ENCODE measurements at regions not wholly inside any gene's neighbourhood (a gene's known extent, or its start where the extent isn't known, plus 50 kb on each side); places are given as distances from the start of the nearest gene placed in this dataset.
A peak's percentile ranks its signal among the peaks of the same experiment; 100 is the strongest.

DNA sequence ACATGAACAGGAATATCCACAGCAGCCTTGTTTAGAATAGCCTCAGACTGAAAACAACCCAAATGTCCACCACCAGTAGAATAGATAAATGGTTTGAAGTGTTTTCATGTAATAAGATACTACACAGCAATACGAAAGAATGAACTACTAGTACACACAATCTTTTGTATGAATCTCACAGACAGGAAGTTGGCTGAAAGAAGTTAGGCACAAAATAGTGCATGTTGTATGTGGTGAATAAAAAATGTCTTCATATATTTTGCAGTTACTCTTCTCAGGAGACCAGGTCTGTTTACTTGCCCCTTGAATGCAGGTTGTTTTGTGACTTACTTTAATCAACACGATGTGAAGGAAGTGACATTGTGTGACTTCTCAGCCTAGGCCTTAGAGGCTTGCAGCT lies 75.9 kb upstream of the LEF1 start:
- TF ChIP-seq, protein P1, sequence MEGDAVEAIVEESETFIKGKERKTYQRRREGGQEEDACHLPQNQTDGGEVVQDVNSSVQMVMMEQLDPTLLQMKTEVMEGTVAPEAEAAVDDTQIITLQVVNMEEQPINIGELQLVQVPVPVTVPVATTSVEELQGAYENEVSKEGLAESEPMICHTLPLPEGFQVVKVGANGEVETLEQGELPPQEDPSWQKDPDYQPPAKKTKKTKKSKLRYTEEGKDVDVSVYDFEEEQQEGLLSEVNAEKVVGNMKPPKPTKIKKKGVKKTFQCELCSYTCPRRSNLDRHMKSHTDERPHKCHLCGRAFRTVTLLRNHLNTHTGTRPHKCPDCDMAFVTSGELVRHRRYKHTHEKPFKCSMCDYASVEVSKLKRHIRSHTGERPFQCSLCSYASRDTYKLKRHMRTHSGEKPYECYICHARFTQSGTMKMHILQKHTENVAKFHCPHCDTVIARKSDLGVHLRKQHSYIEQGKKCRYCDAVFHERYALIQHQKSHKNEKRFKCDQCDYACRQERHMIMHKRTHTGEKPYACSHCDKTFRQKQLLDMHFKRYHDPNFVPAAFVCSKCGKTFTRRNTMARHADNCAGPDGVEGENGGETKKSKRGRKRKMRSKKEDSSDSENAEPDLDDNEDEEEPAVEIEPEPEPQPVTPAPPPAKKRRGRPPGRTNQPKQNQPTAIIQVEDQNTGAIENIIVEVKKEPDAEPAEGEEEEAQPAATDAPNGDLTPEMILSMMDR (conservative IDR thresholded peaks at IDR 0.05; ENCODE audit: low read depth, low read length): no peak
- no peak overlapping the region for H3K4me3 ChIP-seq (ENCODE audit: low read length)
- DNase-seq (ENCODE audit: low read depth): no peak

DNA sequence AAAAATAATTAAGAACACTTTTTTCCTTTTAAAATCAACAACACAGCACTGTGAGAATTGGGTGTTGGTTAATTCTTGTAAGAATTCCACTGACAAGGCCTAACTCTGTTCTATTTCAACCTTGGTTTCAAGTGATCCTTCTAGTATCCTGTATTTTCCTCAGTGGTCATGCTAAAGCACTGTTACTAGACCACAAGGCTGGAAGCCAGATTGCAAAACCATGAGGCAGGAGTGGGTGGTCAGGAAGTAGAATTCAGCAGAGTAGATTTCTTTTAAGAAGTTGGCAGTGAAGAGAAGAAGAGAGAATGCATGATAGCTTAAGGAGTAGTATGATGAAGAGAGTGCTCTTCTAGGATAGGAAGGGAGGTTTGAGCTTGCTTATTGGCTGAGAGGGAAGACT lies 71.6 kb upstream of the LEF1 start:
- TF ChIP-seq, protein P1 (conservative IDR thresholded peaks at IDR 0.05; ENCODE audit: low read depth, low read length): no peak
- DNase-seq (ENCODE audit: low read depth): no peak
- H3K4me3 ChIP-seq (ENCODE audit: low read length): no peak overlapping the region

DNA sequence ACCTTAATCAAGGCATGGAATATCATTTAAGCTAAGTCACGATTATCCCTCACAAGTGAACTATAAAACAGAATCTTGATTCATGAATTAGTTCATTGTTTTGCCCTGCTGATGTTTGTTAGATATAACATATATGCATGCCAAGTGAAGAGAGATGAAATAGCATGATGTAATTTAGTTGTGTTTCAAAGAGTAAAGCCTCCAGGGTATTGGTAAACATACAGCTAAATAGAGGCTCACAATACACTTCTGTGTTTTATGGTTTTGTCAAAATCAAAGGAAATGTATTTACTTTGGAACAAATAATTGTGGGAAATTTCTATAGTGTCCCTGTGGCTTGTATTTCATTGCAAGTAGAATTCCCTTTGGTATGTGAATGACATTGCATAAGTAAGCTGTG lies 69.0 kb upstream of the LEF1 start:
- DNase-seq (ENCODE audit: low read depth): no peak
- TF ChIP-seq, protein P1 (conservative IDR thresholded peaks at IDR 0.05; ENCODE audit: low read depth, low read length): no peak
- no peak overlapping the region for H3K4me3 ChIP-seq (ENCODE audit: low read length)

DNA sequence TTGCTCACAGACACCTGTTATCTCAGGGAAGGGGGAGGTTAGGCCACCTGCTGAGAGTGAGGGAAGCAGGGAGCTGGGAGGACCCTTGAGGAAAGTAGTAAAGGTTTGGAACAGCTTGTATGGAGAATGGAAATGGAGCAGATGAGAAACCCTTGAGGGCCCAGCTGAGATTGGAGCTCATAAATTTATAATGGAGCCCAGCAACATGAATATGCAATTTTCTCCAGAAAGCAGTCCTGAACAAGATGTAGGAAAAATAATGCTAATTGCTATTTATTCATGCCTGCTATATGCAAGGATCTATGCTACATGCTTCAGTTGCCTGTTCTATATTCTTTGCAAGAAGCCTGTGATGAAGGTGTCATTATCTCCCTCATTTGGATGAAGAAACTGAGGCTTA lies 67.5 kb upstream of the LEF1 start:
- H3K4me3 ChIP-seq (ENCODE audit: low read length): no peak overlapping the region
- no peak for DNase-seq (ENCODE audit: low read depth)
- TF ChIP-seq, protein P1 (conservative IDR thresholded peaks at IDR 0.05; ENCODE audit: low read depth, low read length): no peak

DNA sequence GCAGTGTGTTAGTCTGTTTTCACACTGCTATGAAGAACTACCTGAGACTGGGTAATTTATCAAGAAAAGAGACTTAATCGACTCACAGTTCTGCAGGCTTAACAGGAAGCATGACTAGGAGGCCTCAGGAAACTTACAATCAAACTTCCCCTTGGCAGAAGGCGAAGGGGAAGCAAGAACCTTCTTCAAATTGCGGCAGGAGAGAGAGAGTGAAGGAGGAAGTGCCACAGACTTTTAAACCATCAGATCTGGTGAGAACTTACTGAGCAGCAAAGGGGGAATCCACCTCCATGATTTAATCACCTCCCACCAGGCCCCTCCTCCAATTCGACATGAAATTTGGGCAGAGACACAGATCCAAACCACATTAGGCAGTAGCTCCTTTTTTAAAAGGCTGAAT lies 59.2 kb upstream of the LEF1 start:
- TF ChIP-seq, protein P1 (conservative IDR thresholded peaks at IDR 0.05; ENCODE audit: low read depth, low read length): no peak
- no peak for DNase-seq (ENCODE audit: low read depth)
- H3K4me3 ChIP-seq (ENCODE audit: low read length): no peak overlapping the region

DNA sequence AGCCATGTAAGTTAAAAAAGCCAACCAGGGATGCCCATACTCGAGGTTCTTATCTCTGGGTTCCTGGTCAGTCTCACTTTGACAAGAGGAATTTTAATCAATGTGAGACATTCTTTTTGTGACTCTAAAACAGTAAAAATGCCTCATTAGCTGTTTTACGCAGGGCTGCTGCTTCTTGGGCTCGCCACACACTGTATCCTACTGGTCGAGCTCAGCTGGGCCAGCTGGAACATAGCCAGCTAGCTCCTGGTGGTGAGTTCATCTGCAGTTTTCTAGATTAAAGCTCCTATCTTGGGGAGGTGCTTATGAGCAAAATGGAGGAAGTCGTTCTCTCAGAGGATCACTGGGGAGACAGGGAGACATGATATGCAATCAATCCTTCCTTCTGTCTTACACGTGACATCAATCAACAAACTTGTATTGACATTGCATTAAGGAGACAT lies 55.9 kb upstream of the LEF1 start:
- TF ChIP-seq, protein P1 (conservative IDR thresholded peaks at IDR 0.05; ENCODE audit: low read depth, low read length): peak; percentile 32
- peak; percentile 88 for DNase-seq (ENCODE audit: low read depth)
- H3K4me3 ChIP-seq (ENCODE audit: low read length): no peak overlapping the region

DNA sequence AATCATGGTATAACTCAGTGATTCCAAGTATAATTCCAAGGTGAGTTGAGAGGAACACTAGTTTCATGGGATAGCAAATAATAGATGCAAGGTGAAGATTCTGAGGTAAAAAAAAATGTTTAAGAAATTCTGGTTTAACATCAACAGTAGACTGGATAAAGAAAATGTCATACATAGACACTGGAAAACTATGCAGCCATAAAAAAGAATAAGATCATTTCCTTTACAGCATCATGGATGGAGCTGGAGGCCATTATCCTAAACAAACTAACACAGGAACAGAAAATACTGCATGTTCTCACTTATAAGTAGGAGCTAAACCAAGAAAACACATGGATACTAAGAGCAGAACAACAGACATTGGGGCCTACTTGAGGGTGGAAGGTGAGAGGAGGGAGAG lies 54.6 kb upstream of the LEF1 start:
- DNase-seq (ENCODE audit: low read depth): no peak
- TF ChIP-seq, protein P1 (conservative IDR thresholded peaks at IDR 0.05; ENCODE audit: low read depth, low read length): no peak
- no peak overlapping the region for H3K4me3 ChIP-seq (ENCODE audit: low read length)
